SK-N-MC (cell line): ENCODE measurements at regions not wholly inside any gene's neighbourhood (a gene's known extent, or its start where the extent isn't known, plus 50 kb on each side); places are given as distances from the start of the nearest gene placed in this dataset.

Source experiments
- DNase-seq: peaks from one replicate; pipeline ENCODE4 v3.0.0-alpha.2; 2011; ENCODE audit warnings: low read depth, low spot score
- H3K27ac ChIP-seq: fragments of 200-600 bp; sonication (generic); 2 replicates; pipeline ENCODE4 v1.5.1; 2016; ENCODE audit warnings: mixed run types
- H3K36me3 ChIP-seq: fragments of 200-600 bp; sonication (generic); 2 replicates; pipeline ENCODE4 v1.6.1; 2017; ENCODE audit warnings: antibody characterized with exemption, low read length, mixed read lengths; ENCODE audit not compliant: insufficient read depth
- H3K4me3 ChIP-seq: fragments of 200-600 bp; sonication (generic); 2 replicates; pipeline ENCODE4 v1.5.1; 2016
- H3K9ac ChIP-seq: fragments of 200-600 bp; sonication (generic); 2 replicates; pipeline ENCODE4 v1.8.0; 2017; ENCODE audit warnings: mixed run types, mixed read lengths; ENCODE audit not compliant: insufficient read length
- H3K9me3 ChIP-seq: fragments of 200-600 bp; sonication (generic); 2 replicates; pipeline ENCODE4 v1.6.1; 2017; ENCODE audit warnings: low read depth, mild to moderate bottlenecking, antibody characterized with exemption, low read length, moderate library complexity, mixed read lengths
- EZH2 ChIP-seq: fragments of 200-600 bp; sonication (generic); IDR thresholded peaks from one replicate; pipeline ENCODE4 v1.6.1; 2017; ENCODE audit warnings: antibody characterized with exemption
- FOXP2 ChIP-seq: optimal IDR thresholded peaks from 2 replicates; pipeline ENCODE3; 2011; ENCODE audit warnings: mild to moderate bottlenecking, moderate library complexity; ENCODE audit not compliant: insufficient read depth; ENCODE audit errors: extremely low read length, control extremely low read depth
- POLR2AphosphoS5 ChIP-seq: IDR thresholded peaks from 2 replicates; pipeline ENCODE4 v1.6.1; 2012; ENCODE audit warnings: mild to moderate bottlenecking, low read depth, low read length, borderline replicate concordance

DNA sequence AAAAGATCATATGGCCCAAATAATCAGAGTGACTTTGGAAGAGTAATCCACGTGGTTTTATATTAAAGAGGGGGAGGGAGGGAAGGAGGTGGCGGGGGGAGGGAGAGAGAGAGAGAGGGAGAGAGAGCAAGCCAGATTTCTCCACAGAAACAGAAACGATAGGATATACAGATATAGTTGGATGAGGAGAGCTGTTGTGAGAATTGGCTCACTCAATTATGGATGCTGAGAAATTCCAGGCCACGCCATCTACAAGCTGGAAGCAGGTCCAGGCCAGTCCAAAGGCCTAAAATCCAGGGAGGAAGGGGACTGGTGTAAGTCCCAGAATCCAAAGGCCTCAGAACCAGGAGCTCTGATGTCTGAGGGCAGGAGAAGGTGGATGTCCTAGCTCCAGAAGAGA is 75.5 kb downstream of the CXCL12 start:
- no peak overlapping the region for H3K9ac ChIP-seq
- TF ChIP-seq FOXP2 (no peak), POLR2AphosphoS5 (no peak), EZH2 (no peak)
- H3K4me3 ChIP-seq: no peak overlapping the region
- H3K27ac ChIP-seq: no peak overlapping the region
- no peaks in the 10 kb centered on the region for H3K36me3 ChIP-seq
- DNase-seq: no peak
- H3K9me3 ChIP-seq: no peaks in the 10 kb centered on the region

DNA sequence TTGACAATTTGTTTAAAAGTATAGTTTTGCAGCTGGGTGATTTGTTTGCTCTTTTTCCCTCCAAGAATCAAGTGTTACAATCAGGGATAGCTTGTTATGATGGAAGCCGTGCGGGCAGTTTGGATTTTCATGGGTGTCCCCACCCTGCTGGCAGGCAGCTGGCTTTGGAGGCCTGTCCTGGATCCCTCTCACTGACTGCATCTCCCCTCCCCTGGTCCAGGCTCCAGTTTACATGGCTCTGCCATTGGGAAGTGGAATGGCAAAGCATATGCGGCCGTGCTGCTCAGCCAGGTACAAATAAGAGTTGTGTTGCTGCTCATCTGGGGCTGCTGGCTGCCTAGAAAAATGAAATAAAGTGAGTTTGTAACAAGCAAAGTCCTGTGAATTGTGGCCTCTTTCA is 76.0 kb downstream of the CXCL12 start:
- no peak overlapping the region for H3K4me3 ChIP-seq
- H3K36me3 ChIP-seq: no peaks in the 10 kb centered on the region
- DNase-seq: no peak
- H3K9ac ChIP-seq: no peak overlapping the region
- TF ChIP-seq EZH2 (no peak), POLR2AphosphoS5 (no peak), FOXP2 (no peak)
- no peak overlapping the region for H3K27ac ChIP-seq
- H3K9me3 ChIP-seq: no peaks in the 10 kb centered on the region

DNA sequence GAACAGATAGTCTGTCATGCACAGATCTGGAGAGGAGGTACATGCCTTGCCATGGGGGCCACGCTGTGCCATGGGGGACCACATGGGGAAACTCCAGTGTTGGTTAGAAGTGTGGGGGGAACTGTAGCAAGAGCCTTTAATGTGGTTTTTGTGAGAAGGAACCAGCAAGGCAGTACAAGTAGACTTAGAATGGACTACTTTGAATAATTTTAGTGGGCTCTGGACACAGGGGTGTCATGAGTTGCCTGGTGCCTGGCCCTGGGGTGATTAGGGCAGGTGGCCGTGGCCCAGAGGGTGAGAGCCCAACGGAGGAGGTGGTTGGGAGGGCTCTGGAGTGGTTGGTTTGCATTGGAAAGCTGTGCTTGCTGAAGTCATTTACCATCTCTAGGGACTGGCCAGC is 77.2 kb downstream of the CXCL12 start:
- H3K36me3 ChIP-seq: no peaks in the 10 kb centered on the region
- H3K4me3 ChIP-seq: no peak overlapping the region
- DNase-seq: no peak
- H3K27ac ChIP-seq: no peak overlapping the region
- no peaks in the 10 kb centered on the region for H3K9me3 ChIP-seq
- no peak overlapping the region for H3K9ac ChIP-seq
- TF ChIP-seq FOXP2 (no peak), POLR2AphosphoS5 (no peak)

DNA sequence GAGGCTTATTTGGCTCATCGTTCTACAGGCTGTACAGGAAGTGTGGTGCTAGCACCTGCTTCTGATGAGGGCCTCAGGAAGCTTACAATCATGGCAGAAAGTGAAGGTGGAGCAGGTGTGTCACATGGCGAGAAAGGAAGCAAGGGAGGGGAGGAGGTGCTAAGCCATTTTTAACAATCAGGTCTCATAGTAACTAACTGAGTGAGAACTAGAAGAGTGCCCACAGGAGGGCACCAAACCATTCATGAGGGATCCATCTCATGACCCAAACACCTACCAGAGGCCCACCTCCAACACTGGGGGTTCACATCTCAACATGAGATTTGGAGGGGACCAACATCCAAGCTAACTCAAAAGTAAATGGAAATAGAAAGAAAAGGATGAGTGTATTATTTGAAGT is 78.1 kb downstream of the CXCL12 start:
- H3K27ac ChIP-seq: no peak overlapping the region
- TF ChIP-seq POLR2AphosphoS5 (no peak), EZH2 (no peak)
- H3K36me3 ChIP-seq: no peaks in the 10 kb centered on the region
- DNase-seq: no peak
- no peaks in the 10 kb centered on the region for H3K9me3 ChIP-seq
- H3K9ac ChIP-seq: no peak overlapping the region
- no peak overlapping the region for H3K4me3 ChIP-seq

DNA sequence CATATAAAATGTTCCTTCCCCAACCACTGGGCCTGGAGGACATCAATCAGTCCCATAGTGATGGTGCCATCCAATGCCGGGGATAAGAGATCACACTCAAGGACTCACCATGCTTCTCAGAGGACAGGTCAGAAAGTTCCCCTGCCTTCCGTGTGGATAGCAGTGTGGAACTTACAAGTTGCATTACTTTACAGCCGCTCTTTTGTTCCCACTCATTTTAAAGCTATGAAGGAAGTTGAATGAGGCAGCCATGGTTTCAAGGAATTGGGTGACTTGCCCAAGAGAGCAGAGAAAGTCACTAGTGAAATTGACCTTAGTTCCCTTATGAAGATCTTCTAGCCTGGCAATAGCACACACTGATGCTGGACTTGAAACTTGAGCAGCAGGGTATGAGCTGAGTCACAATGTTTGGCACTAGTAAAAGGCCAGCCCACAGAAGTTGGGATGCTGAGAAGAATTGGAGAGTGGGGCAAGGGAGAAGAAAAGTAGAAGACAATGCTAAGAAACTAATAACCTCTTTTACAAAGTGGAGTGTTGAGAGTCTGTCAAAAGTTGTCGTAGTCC is 78.7 kb downstream of the CXCL12 start:
- no peaks in the 10 kb centered on the region for H3K36me3 ChIP-seq
- H3K27ac ChIP-seq: no peak overlapping the region
- H3K9me3 ChIP-seq: no peaks in the 10 kb centered on the region
- no peak for TF ChIP-seq EZH2
- no peak for TF ChIP-seq POLR2AphosphoS5
- TF ChIP-seq FOXP2: no peak
- DNase-seq: no peak
- no peak overlapping the region for H3K4me3 ChIP-seq
- no peak overlapping the region for H3K9ac ChIP-seq

DNA sequence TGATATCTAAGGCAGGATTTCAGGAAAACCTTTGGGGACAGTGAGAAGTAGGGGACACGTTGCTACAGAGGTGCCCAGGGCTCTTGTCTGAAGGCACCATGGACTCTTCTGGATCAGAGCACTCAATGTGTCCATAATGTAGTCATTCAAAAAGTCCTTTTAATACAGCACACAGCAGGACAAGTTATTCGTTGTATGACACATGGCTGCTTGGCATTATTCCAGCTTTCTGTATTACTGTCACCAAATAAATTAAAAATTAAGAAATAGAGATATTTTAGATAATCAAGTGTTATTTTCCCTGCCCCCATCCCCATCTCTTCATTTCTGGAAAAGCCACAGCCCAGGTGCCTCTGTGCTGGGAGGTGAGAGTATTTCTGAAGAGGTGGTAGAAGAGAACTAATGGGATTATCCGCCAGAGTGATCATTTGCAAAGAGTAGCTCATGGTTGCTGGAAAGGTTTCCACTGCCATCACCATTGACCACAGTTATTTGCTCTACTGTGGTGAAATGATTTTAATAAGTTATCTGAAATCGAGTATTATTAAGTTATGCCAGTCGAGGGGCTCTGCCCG is 83.0 kb downstream of the CXCL12 start:
- TF ChIP-seq POLR2AphosphoS5 (no peak), EZH2 (no peak), FOXP2 (no peak)
- Histone ChIP-seq H3K9ac (no peak overlapping the region), H3K27ac (no peak overlapping the region)

DNA sequence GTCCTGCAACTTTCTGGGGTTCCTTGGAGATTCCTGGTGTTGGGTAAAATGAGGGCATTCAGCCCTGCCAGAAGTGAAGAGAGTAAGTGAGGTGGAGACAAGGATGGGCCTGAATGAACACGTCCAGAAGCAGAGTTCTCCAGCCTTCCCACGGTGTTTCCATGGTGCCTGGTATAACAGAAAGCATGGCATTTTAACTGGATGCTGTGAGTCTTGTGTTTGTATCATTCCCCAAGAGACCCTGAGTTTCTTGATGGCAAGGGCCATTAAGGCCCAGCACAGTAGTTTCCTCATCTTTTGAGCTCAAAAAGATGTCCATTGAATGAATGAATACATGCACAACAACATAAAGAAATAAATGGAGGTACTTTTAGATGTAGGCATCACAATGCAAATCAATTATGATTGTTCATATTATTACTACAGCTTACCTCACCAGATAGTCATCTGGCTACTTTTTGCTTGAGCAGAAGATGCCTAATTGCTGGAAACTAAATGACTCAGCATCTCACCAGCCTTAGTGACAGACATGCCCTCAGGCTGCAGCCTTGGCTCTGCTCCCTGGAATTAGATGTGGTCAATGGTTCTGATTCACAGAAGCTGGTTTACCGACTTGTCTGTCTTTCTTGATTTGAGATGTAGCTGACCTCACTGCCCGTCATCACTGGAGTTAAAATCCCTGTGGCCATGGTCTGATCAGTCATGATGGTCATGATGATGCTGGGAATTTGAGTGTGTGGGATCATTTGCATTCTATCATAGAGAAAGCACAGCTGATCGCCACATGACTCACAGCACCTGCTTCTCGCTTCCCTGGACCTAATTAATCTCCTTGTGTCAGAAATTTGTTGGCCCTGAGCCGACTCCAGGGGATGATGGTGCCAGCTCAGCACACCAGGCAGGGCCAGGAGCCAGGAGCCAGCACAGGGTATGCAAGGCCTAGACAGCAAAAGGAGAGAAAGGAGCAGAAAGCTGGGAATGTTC is 83.9 kb downstream of the CXCL12 start:
- TF ChIP-seq EZH2 (no peak), FOXP2 (no peak), POLR2AphosphoS5 (no peak)
- no peak overlapping the region for H3K9ac ChIP-seq
- no peaks in the 10 kb centered on the region for H3K36me3 ChIP-seq
- no peak for DNase-seq
- H3K9me3 ChIP-seq: no peaks in the 10 kb centered on the region
- no peak overlapping the region for H3K4me3 ChIP-seq
- no peak overlapping the region for H3K27ac ChIP-seq

More for the DNA sequence above, 83.0 kb downstream of the CXCL12 start:
- Histone ChIP-seq H3K36me3 (no peaks in the 10 kb centered on the region), H3K9me3 (no peaks in the 10 kb centered on the region), H3K4me3 (no peak overlapping the region)
- DNase-seq: no peak

DNA sequence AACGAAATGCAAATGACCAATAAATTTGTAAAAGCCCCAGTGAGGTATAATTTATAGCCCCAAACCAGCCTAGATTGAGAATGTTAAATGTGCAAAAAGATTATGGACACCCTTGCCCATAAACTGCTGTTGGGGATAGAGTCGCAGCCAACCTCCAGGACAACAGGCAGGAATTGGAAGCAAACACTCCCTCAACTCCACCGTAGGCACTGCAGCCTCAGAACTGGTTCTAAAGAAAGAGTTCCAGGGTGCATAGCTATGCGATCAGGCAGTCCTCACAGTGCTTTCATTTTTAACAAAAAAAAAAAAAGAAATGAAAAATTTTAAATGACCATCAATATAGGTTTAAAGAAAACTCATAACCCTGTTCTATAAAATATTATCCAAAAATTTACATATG is 86.2 kb downstream of the CXCL12 start:
- no peak overlapping the region for H3K9ac ChIP-seq

More for the DNA sequence above, 86.2 kb downstream of the CXCL12 start:
- no peak for DNase-seq
- Histone ChIP-seq H3K4me3 (no peak overlapping the region), H3K36me3 (no peaks in the 10 kb centered on the region), H3K9me3 (no peaks in the 10 kb centered on the region), H3K27ac (no peak overlapping the region)
- TF ChIP-seq FOXP2 (no peak), EZH2 (no peak), POLR2AphosphoS5 (no peak)
